Ovary (tissue), 7 donors: ENCODE measurements at regions not wholly inside any gene's neighbourhood (a gene's known extent, or its start where the extent isn't known, plus 50 kb on each side); places are given as distances from the start of the nearest gene placed in this dataset.

ENCODE experiments used
- DNase-seq, 5 donors: peaks; one replicate each; pipeline ENCODE4 v3.0.0-alpha.2; 2019 to 2020
- H3K27ac ChIP-seq, 2 donors: fragments of 200-600 bp; one replicate each; pipeline versions ENCODE4 v1.5.1 to v1.8.0; 2019 to 2022
- H3K27me3 ChIP-seq: fragments of 200-600 bp; one replicate; pipeline ENCODE4 v1.8.0; 2022
- H3K36me3 ChIP-seq: fragments of 200-600 bp; sonication (generic); one replicate; pipeline ENCODE4 v1.5.1; 2019
- H3K4me1 ChIP-seq: one replicate; pipeline ENCODE4 v1.8.1; 2013; ENCODE audit warnings: mild to moderate bottlenecking, moderate library complexity; ENCODE audit not compliant: insufficient read depth
- H3K4me3 ChIP-seq: fragments of 200-600 bp; sonication (generic); one replicate; pipeline ENCODE4 v1.5.1; 2017
- H3K9me3 ChIP-seq, 2 donors: fragments of 200-600 bp in 1 of 2; sonication (generic) in 1 of 2; one replicate each; pipeline versions ENCODE4 v1.5.1 to v1.8.1; 2013 to 2019; ENCODE audit warnings: mild to moderate bottlenecking in 1 of 2, moderate library complexity in 1 of 2
- CTCF ChIP-seq, 3 donors: fragments of 450-650 bp in 2 of 3; fragments of 200-600 bp in 1 of 3; IDR thresholded peaks; one replicate each; pipeline versions ENCODE4 v1.5.1 to v1.8.0; 2016 to 2022; ENCODE audit warnings: antibody characterized with exemption in 3 of 3, mild to moderate bottlenecking in 1 of 3
- EP300 ChIP-seq: sonication (generic); formaldehyde crosslinking; IDR thresholded peaks from one replicate; pipeline ENCODE4 v1.6.1; 2017; ENCODE audit warnings: antibody characterized with exemption
- POLR2A ChIP-seq: fragments of 450-650 bp; IDR thresholded peaks from one replicate; pipeline ENCODE4 v1.6.1; 2017; ENCODE audit warnings: antibody characterized with exemption, mild to moderate bottlenecking, moderate library complexity
- WGBS, 3 donors: extraction: QIAGEN DNeasy Blood & Tissue Kit in 1 of 3; methylation state at CpG; one replicate each; pipeline versions ENCODE4 v1.1.5 to v1.1.7; 2013 to 2017; 5-methylcytosine and 5-hydroxymethylcytosine counted together
- intact Hi-C, 4 donors: fragments of 100-400 bp; cut with DNase I; formaldehyde crosslinking; loops; one replicate each; pipeline versions ENCODE4 v1.11.0 to v1.15.1; 2022 to 2023
- donor health status: DM: no; HTN: no; CAD: no; lungs with moderate emphysema.
- donor health status: DM: no; HTN: no; CAD: no.
- donor health status: Bipolar disorder and iron deficiency.
- donor health status: DM: no; HTN: no; CAD: no.
- donor health status: DM: yes; HTN: yes; CAD: no.

GRCh38 chr5:125928663-125929062, 494.5 kb upstream of the GRAMD2B start:
- H3K9me3 ChIP-seq = no peaks in the 10 kb centered on the region
- no peak overlapping the region for H3K4me3 ChIP-seq
- intact Hi-C loops = no loop called here
- no peak for DNase-seq
- no peaks in the 10 kb centered on the region for H3K36me3 ChIP-seq
- no peaks in the 10 kb centered on the region for H3K4me1 ChIP-seq
- 77 to 83% (median 78%) methylated on average over 6 of the region's 6 CpGs for whole genome bisulfite sequencing, 3 donors
- H3K27ac ChIP-seq = no peak overlapping the region
- H3K27me3 ChIP-seq = no peaks in the 10 kb centered on the region
- no peak for TF ChIP-seq CTCF (IDR thresholded peaks at IDR 0.05)
- TF ChIP-seq EP300 = no peak
- no peak for TF ChIP-seq POLR2A

- H3K4me3 ChIP-seq = no peak overlapping the region
- intact Hi-C loops = no loop called here
- H3K27me3 ChIP-seq = no peaks in the 10 kb centered on the region
- no peaks in the 10 kb centered on the region for H3K4me1 ChIP-seq
- no peak for DNase-seq
- 86 to 88% (median 87%) methylated on average over 5 of the region's 5 CpGs for WGBS, 3 donors
- TF ChIP-seq POLR2A (no peak), CTCF (IDR thresholded peaks at IDR 0.05) (no peak), EP300 (no peak)
- H3K9me3 ChIP-seq = no peaks in the 10 kb centered on the region
- no peak overlapping the region for H3K27ac ChIP-seq
- H3K36me3 ChIP-seq = no peaks in the 10 kb centered on the region
These were observed 473.1 kb upstream of the GRAMD2B start for GRCh38 chr5:125950012-125950615.

- no peaks in the 10 kb centered on the region for H3K36me3 ChIP-seq
- H3K4me1 ChIP-seq = no peaks in the 10 kb centered on the region
- no peak overlapping the region for H3K4me3 ChIP-seq
- no peaks in the 10 kb centered on the region for H3K9me3 ChIP-seq
- H3K27ac ChIP-seq = no peak overlapping the region
- WGBS, 3 donors = 85 to 98% (median 88%) methylated on average over 1 of the region's 1 CpG
- H3K27me3 ChIP-seq = no peaks in the 10 kb centered on the region
- TF ChIP-seq POLR2A = no peak
- no peak for DNase-seq
- intact Hi-C loops = no loop called here
These were observed 462.1 kb upstream of the GRAMD2B start for GRCh38 chr5:125961150-125961549.

- no peaks in the 10 kb centered on the region for H3K9me3 ChIP-seq
- WGBS, 3 donors = 89 to 94% (median 92%) methylated on average over 4 of the region's 4 CpGs
- no peaks in the 10 kb centered on the region for H3K4me1 ChIP-seq
- intact Hi-C loops = no loop called here
- no peak overlapping the region for H3K27ac ChIP-seq
- no peak overlapping the region for H3K4me3 ChIP-seq
- no peak for DNase-seq
- TF ChIP-seq POLR2A (no peak), EP300 (no peak), CTCF (IDR thresholded peaks at IDR 0.05) (no peak)
- H3K36me3 ChIP-seq = no peaks in the 10 kb centered on the region
- no peaks in the 10 kb centered on the region for H3K27me3 ChIP-seq
These were observed 457.6 kb upstream of the GRAMD2B start for GRCh38 chr5:125965577-125965976.

- no peaks in the 10 kb centered on the region for H3K4me1 ChIP-seq
- TF ChIP-seq POLR2A = no peak
- TF ChIP-seq EP300 = no peak
- no peak for TF ChIP-seq CTCF (IDR thresholded peaks at IDR 0.05)
- DNase-seq = no peak
- H3K36me3 ChIP-seq = no peaks in the 10 kb centered on the region
- H3K4me3 ChIP-seq = no peak overlapping the region
- H3K9me3 ChIP-seq = no peaks in the 10 kb centered on the region
- H3K27me3 ChIP-seq = no peaks in the 10 kb centered on the region
- intact Hi-C loops = no loop called here
- no peak overlapping the region for H3K27ac ChIP-seq
These were observed 455.6 kb upstream of the GRAMD2B start for GRCh38 chr5:125967576-125967975.
